HG03196 (cell line): ENCODE measurements at regions not wholly inside any gene's neighbourhood (a gene's known extent, or its start where the extent isn't known, plus 50 kb on each side); places are given as distances from the start of the nearest gene placed in this dataset.
"Not testable (repeated sequence)": the region's sequence is repeated elsewhere in the genome, so short reads cannot be mapped to it uniquely, and the experiment has no call there.

Experiments
- ATAC-seq: cut with Tn5 transposase; IDR thresholded peaks from one replicate; pipeline ENCODE4 v1.9.1; 2021; ENCODE audit not compliant: unreplicated experiment

- not testable (repeated sequence) for ATAC-seq
Observed at GRCh38 chr16:29153307-29153706, 168.5 kb downstream of the LAT start.

GRCh38 chr16:29152544-29153031 lies 167.7 kb downstream of the LAT start:
- ATAC-seq, result not testable (repeated sequence)

- ATAC-seq, result no peak
Observed at GRCh38 chr16:29151317-29151716, 166.5 kb downstream of the LAT start.

GRCh38 chr16:29149912-29150311 lies 165.1 kb downstream of the LAT start:
- ATAC-seq, result not testable (repeated sequence)

GRCh38 chr16:29148867-29149272 lies 164.0 kb downstream of the LAT start:
- no peak for ATAC-seq

- no peak for ATAC-seq
Observed at GRCh38 chr16:29148131-29148691, 163.4 kb downstream of the LAT start.

GRCh38 chr16:29147710-29148109 lies 162.9 kb downstream of the LAT start:
- ATAC-seq, result not testable (repeated sequence)

GRCh38 chr16:29146808-29147643 lies 162.2 kb downstream of the LAT start:
- not testable (repeated sequence) for ATAC-seq

GRCh38 chr16:29146266-29146665 lies 161.4 kb downstream of the LAT start:
- ATAC-seq, result no peak

- not testable (repeated sequence) for ATAC-seq
Observed at GRCh38 chr16:29145486-29146225, 160.8 kb downstream of the LAT start.

- ATAC-seq, result not testable (repeated sequence)
Observed at GRCh38 chr16:29145086-29145485, 160.2 kb downstream of the LAT start.

- ATAC-seq, result not testable (repeated sequence)
Observed at GRCh38 chr16:29144669-29145062, 159.8 kb downstream of the LAT start.

- not testable (repeated sequence) for ATAC-seq
Observed at GRCh38 chr16:29143739-29144668, 159.2 kb downstream of the LAT start.

- ATAC-seq, result not testable (repeated sequence)
Observed at GRCh38 chr16:29142506-29142905, 157.7 kb downstream of the LAT start.

GRCh38 chr16:29141586-29142324 lies 156.9 kb downstream of the LAT start:
- no peak for ATAC-seq

- ATAC-seq, result not testable (repeated sequence)
Observed at GRCh38 chr16:29141121-29141520, 156.3 kb downstream of the LAT start.

- not testable (repeated sequence) for ATAC-seq
Observed at GRCh38 chr16:29139901-29140855, 155.3 kb downstream of the LAT start.

- no peak for ATAC-seq
Observed at GRCh38 chr16:29139261-29139802, 154.5 kb downstream of the LAT start.
